Testis (tissue), 2 donors: ENCODE measurements at regions not wholly inside any gene's neighbourhood (a gene's known extent, or its start where the extent isn't known, plus 50 kb on each side); places are given as distances from the start of the nearest gene placed in this dataset.
A peak's percentile ranks its signal among the peaks of the same experiment; 100 is the strongest.

Experiments used
- DNase-seq: peaks from one replicate; pipeline ENCODE4 v3.0.0-alpha.2; 2019
- H3K27ac ChIP-seq, 2 donors: fragments of 200-600 bp; sonication (generic); one replicate each; pipeline ENCODE4 v1.5.1; 2019
- H3K27me3 ChIP-seq: fragments of 200-600 bp; sonication (generic); one replicate; pipeline ENCODE4 v1.5.1; 2019
- H3K36me3 ChIP-seq: fragments of 200-600 bp; sonication (generic); one replicate; pipeline ENCODE4 v1.5.1; 2017; ENCODE audit warnings: low read depth; ENCODE audit errors: missing control alignments
- H3K4me1 ChIP-seq: fragments of 200-600 bp; sonication (generic); one replicate; pipeline ENCODE4 v1.5.1; 2019
- H3K4me3 ChIP-seq, 2 donors: fragments of 200-600 bp; sonication (generic); one replicate each; pipeline ENCODE4 v1.5.1; 2017 to 2019
- H3K9me3 ChIP-seq: fragments of 200-600 bp; sonication (generic); one replicate; pipeline ENCODE4 v1.5.1; 2017
- CTCF ChIP-seq, 3 experiments: fragments of 450-650 bp in 2 of 3; fragments of 200-600 bp in 1 of 3; sonication (generic) in 1 of 3; IDR thresholded peaks; one replicate each; pipeline ENCODE4 v1.5.1; 2016 to 2019; ENCODE audit warnings: antibody characterized with exemption in 3 of 3, mild to moderate bottlenecking in 2 of 3, moderate library complexity in 1 of 3
- POLR2A ChIP-seq: fragments of 450-650 bp; IDR thresholded peaks from one replicate; pipeline ENCODE4 v1.6.1; 2017; ENCODE audit warnings: antibody characterized with exemption, mild to moderate bottlenecking, moderate library complexity
- WGBS, 2 donors: methylation state at CpG; one replicate each; pipeline ENCODE4 v1.1.5; 2018; 5-methylcytosine and 5-hydroxymethylcytosine counted together
- intact Hi-C: fragments of 100-400 bp; cut with DNase I; formaldehyde crosslinking; loops from one replicate; pipeline ENCODE4 v1.15.1; 2023; ENCODE audit warnings: low total_unique reads

DNA sequence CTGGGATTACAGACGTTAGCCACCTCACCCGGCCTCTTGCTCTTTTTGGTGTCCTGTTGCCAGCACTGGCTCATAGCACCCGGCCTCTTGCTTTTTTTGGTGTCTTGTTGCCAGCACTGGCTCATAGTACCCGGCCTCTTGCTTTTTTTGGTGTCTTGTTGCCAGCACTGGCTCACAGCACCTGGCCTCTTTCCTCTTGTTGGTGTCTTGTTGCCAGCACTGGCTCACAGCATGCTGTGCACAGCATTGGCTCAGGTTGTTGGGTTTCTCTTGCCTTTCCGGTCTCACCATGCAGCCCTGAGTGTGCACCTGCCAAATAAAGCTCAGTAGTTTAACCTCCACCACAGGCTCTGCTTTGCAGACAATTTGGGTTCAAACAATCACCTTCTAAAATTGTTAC is 208.2 kb downstream of the THBS2 start:
- intact Hi-C loops, result no loop called here
- H3K36me3 ChIP-seq, result no peaks in the 10 kb centered on the region
- H3K4me3 ChIP-seq, result no peak overlapping the region
- no peak for TF ChIP-seq POLR2A
- TF ChIP-seq CTCF (IDR thresholded peaks at IDR 0.05), result no peak
- no peaks in the 10 kb centered on the region for H3K27me3 ChIP-seq
- H3K4me1 ChIP-seq, result no peaks in the 10 kb centered on the region
- H3K27ac ChIP-seq, result no peak overlapping the region
- 62 to 69% methylated on average over 5 of the region's 5 CpGs for WGBS, 2 donors
- no peak for DNase-seq
- no peaks in the 10 kb centered on the region for H3K9me3 ChIP-seq

DNA sequence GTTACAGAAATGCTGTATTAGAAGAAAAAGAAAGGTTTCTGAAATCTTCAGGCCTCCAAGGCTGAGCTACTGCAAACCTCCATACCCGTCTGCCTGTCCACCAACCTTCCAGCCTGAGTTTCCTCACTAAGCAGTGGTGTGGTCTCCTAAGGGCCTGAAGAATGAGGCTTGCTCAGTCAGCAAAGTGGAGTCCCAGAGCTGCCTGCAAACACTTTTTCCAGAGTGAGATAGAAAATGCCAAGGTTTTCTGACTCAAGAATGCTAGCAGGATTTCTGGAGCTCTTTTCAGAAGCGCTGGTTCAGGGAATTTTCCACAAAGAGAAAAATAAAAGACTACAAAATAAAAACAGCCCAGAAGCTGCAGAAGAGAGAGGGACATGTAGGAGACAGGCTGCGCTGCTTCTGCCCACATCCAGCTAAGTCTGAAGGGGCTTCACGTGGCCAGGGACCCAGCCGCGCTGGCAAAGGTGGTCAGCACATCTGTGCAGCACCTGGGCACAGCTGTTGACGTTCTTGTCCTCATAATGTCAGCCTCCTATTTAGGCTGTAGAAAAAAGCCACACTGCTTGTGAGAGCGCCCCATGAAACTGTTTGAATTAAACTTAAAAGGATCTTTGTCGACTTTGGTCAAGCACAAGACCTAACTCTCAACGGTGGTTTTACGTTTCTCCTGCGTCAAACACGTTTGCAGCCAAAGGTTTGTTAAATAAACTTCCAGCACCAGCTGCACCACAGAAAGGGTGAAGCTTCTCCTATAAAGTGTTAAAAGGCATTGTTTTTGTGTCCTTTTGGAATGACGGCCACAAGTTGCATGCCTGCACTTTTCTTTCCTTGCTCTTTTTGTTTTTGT is 209.0 kb downstream of the THBS2 start:
- intact Hi-C loops, result no loop called here
- 55 to 70% methylated on average over 14 of the region's 14 CpGs for WGBS, 2 donors
- H3K9me3 ChIP-seq, result no peaks in the 10 kb centered on the region
- H3K27ac ChIP-seq, result peak overlapping the region in 1 of 2 donors; percentile 57
- no peaks in the 10 kb centered on the region for H3K27me3 ChIP-seq
- no peaks in the 10 kb centered on the region for H3K4me1 ChIP-seq
- H3K4me3 ChIP-seq, result no peak overlapping the region
- no peak for DNase-seq
- H3K36me3 ChIP-seq, result no peaks in the 10 kb centered on the region
- TF ChIP-seq CTCF (IDR thresholded peaks at IDR 0.05) (no peak), POLR2A (no peak)

GRCh38 chr6:169042061-169042460 is 211.6 kb downstream of the THBS2 start:
- no peaks in the 10 kb centered on the region for H3K27me3 ChIP-seq
- H3K4me3 ChIP-seq, result no peak overlapping the region
- intact Hi-C loops, result no loop called here
- H3K9me3 ChIP-seq, result no peaks in the 10 kb centered on the region
- WGBS, 2 donors, result 82 to 90% methylated on average over 5 of the region's 5 CpGs
- no peaks in the 10 kb centered on the region for H3K36me3 ChIP-seq
- H3K27ac ChIP-seq, result no peak overlapping the region
- DNase-seq, result no peak
- TF ChIP-seq CTCF (IDR thresholded peaks at IDR 0.05), result no peak
- no peak for TF ChIP-seq POLR2A
- no peaks in the 10 kb centered on the region for H3K4me1 ChIP-seq

DNA sequence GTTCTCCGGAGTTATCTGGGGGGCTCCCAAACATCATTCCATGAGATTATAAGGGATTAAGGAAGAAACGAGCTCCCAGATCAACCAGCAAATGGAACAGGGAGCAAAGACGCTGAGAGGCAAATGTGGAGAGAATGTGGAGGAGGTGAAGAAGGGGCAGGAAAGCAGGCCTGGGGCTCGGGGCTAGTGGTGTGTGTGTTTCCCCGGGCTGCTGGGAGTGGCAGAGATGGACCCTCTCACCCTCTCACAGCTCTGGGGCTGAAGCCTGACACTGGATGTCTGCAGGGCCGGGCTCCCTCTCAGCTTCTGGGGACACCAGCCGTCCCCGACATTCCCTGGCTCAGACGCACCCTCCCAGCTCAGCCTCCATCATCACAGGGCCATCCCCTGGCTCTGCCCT is 212.6 kb downstream of the THBS2 start:
- intact Hi-C loops, result no loop called here
- Histone ChIP-seq H3K4me1 (no peaks in the 10 kb centered on the region), H3K4me3 (no peak overlapping the region), H3K27me3 (no peaks in the 10 kb centered on the region), H3K9me3 (no peaks in the 10 kb centered on the region), H3K27ac (no peak overlapping the region), H3K36me3 (no peaks in the 10 kb centered on the region)
- no peak for DNase-seq
- no peak for TF ChIP-seq POLR2A
- TF ChIP-seq CTCF (IDR thresholded peaks at IDR 0.05), result no peak
- 83 to 88% methylated on average over 9 of the region's 9 CpGs for WGBS, 2 donors

- no peaks in the 10 kb centered on the region for H3K36me3 ChIP-seq
- WGBS, 2 donors, result 59 to 66% methylated on average over 1 of the region's 1 CpG
- H3K4me1 ChIP-seq, result no peaks in the 10 kb centered on the region
- H3K9me3 ChIP-seq, result no peaks in the 10 kb centered on the region
- no peak overlapping the region for H3K4me3 ChIP-seq
- intact Hi-C loops, result no loop called here
- H3K27me3 ChIP-seq, result no peaks in the 10 kb centered on the region
- DNase-seq, result no peak
- no peak overlapping the region for H3K27ac ChIP-seq
- no peak for TF ChIP-seq CTCF (IDR thresholded peaks at IDR 0.05)
- TF ChIP-seq POLR2A, result no peak
These were observed 215.0 kb downstream of the THBS2 start for GRCh38 chr6:169038691-169039090.
